ENCODE measurements at regions not wholly inside any gene's neighbourhood (a gene's known extent, or its start where the extent isn't known, plus 50 kb on each side); places are given as distances from the start of the nearest gene placed in this dataset.
"Not testable (repeated sequence)": the region's sequence is repeated elsewhere in the genome, so short reads cannot be mapped to it uniquely, and the experiment has no call there.

DNA sequence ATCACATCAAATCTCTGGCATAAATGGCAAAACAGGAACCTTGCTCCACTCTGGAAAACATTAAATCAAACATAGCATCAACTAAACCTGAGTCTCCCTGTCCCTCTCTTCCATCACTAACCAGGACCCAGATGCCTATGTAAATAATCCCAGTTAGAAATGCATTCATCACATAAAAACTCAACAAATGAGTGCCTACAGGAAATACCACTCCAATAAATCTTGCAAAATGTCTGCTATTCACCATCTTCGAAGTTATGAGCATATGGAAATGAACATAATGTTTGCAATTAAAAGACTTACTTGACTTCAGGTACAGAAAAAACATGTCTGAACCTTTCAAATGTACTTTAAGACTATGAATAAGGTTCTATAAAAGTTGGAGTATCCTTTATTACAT is 425.0 kb downstream of the CDH11 start:
- no peaks in the 10 kb centered on the region for H3K27me3 ChIP-seq (ENCODE audit: control insufficient read depth in 1 of 2, insufficient read depth in 2 of 2, low read length in 2 of 2)
- H3K27ac ChIP-seq (ENCODE audit: low read length) = no peak overlapping the region
- H3K9me3 ChIP-seq (ENCODE audit: control insufficient read depth in 2 of 2, low read length in 2 of 2) = no peaks in the 10 kb centered on the region
- H3K4me3 ChIP-seq (ENCODE audit: low read length in 2 of 2) = no peak overlapping the region
- no peaks in the 10 kb centered on the region for H3K36me3 ChIP-seq (ENCODE audit: control insufficient read depth in 2 of 2, insufficient read depth in 2 of 2, low read length in 2 of 2)
- no peak overlapping the region for H3K9ac ChIP-seq (ENCODE audit: low read length in 2 of 2)
- H3K4me1 ChIP-seq (ENCODE audit: control insufficient read depth, insufficient read depth, low read length) = no peaks in the 10 kb centered on the region

DNA sequence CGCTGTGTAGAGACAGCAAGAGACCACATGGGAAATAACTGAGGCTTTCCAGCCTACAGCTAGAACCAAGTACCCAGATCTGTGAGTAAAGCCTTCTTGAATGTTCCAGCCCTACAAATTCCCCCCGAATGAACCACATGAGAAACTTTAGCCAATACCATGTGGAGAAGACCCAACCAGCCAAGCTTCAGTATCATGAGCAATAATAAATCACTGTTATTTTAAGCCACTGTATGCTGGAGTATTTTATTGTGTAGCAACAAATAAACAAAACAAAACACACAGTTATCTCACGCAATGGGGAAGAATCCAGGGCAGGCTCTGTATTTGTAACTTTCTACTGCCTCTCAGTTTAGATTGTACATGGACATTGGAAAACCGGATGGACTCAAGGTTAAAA is 426.2 kb downstream of the CDH11 start:
- H3K36me3 ChIP-seq (ENCODE audit: control insufficient read depth in 2 of 2, insufficient read depth in 2 of 2, low read length in 2 of 2) = no peaks in the 10 kb centered on the region
- no peaks in the 10 kb centered on the region for H3K4me1 ChIP-seq (ENCODE audit: control insufficient read depth, insufficient read depth, low read length)
- H3K9me3 ChIP-seq (ENCODE audit: control insufficient read depth in 2 of 2, low read length in 2 of 2) = no peaks in the 10 kb centered on the region
- H3K9ac ChIP-seq (ENCODE audit: low read length in 2 of 2) = no peak overlapping the region
- H3K27me3 ChIP-seq (ENCODE audit: control insufficient read depth in 1 of 2, insufficient read depth in 2 of 2, low read length in 2 of 2) = no peaks in the 10 kb centered on the region
- H3K27ac ChIP-seq (ENCODE audit: low read length) = no peak overlapping the region
- H3K4me3 ChIP-seq (ENCODE audit: low read length in 2 of 2) = no peak overlapping the region

DNA sequence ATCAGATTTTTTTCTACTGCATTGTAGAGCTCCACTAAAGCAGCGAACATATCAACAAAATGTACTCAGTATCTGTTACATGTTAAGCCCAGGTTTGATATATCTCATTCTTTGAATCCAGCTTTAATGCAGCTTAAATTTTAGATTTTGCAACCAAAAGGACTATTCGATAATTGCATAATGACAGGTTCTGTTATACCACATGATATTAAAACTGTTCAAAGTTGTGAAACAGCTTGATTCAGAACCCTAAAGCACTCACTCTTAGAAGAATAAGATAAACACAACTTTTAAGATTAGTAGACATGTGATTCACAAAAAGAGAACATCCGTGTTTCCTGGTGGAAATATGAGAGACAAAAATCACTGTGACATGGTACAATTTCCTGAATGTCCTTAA is 427.9 kb downstream of the CDH11 start:
- Histone ChIP-seq H3K27ac (ENCODE audit: low read length) (no peak overlapping the region), H3K4me1 (ENCODE audit: control insufficient read depth, insufficient read depth, low read length) (no peaks in the 10 kb centered on the region), H3K27me3 (ENCODE audit: control insufficient read depth in 1 of 2, insufficient read depth in 2 of 2, low read length in 2 of 2) (no peaks in the 10 kb centered on the region), H3K9ac (ENCODE audit: low read length in 2 of 2) (no peak overlapping the region), H3K9me3 (ENCODE audit: control insufficient read depth in 2 of 2, low read length in 2 of 2) (no peaks in the 10 kb centered on the region), H3K4me3 (ENCODE audit: low read length in 2 of 2) (no peak overlapping the region), H3K36me3 (ENCODE audit: control insufficient read depth in 2 of 2, insufficient read depth in 2 of 2, low read length in 2 of 2) (no peaks in the 10 kb centered on the region)

DNA sequence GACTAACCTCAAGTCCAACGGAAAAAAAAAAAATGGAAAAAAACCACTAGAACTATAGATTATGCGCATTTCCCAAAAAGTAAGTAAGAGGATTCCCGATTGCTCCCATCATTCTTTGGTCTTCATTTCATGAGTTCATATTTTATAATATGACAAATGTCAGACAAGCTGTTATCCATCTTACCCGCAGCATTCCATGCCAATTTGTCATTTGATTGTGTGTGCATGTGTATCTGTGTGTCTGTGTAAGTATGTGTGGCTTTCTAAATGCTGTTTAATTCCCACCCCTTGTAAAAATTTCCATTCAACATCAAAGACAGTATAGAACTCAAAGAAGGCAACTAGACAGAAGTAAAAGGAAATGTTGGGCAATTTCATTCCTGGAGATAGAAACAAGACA is 434.1 kb downstream of the CDH11 start:
- Histone ChIP-seq H3K4me1 (ENCODE audit: control insufficient read depth, insufficient read depth, low read length) (no peaks in the 10 kb centered on the region), H3K9ac (ENCODE audit: low read length in 2 of 2) (no peak overlapping the region), H3K9me3 (ENCODE audit: control insufficient read depth in 2 of 2, low read length in 2 of 2) (no peaks in the 10 kb centered on the region), H3K27me3 (ENCODE audit: control insufficient read depth in 1 of 2, insufficient read depth in 2 of 2, low read length in 2 of 2) (no peaks in the 10 kb centered on the region), H3K27ac (ENCODE audit: low read length) (no peak overlapping the region), H3K4me3 (ENCODE audit: low read length in 2 of 2) (no peak overlapping the region), H3K36me3 (ENCODE audit: control insufficient read depth in 2 of 2, insufficient read depth in 2 of 2, low read length in 2 of 2) (no peaks in the 10 kb centered on the region)

DNA sequence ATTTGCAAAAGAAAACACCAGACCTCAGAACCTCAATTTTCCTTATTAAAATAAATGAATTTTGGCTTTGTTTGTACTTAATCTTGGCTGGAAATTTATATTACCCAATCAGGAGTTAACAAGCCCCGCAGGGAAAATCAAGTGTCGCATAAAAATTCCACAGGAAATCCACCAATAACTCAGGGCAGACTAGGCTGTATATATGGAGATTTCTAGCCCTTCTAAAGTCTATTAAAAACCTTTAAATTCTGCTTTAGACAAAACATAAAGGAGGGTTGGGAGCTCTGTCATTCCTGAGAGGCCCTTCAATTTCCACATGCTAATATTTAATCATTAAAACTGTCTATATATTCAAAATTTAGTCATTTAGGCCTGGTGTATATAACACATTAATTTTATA is 434.7 kb downstream of the CDH11 start:
- H3K27me3 ChIP-seq (ENCODE audit: control insufficient read depth in 1 of 2, insufficient read depth in 2 of 2, low read length in 2 of 2) = no peaks in the 10 kb centered on the region
- no peaks in the 10 kb centered on the region for H3K4me1 ChIP-seq (ENCODE audit: control insufficient read depth, insufficient read depth, low read length)
- no peak overlapping the region for H3K27ac ChIP-seq (ENCODE audit: low read length)
- H3K9me3 ChIP-seq (ENCODE audit: control insufficient read depth in 2 of 2, low read length in 2 of 2) = no peaks in the 10 kb centered on the region
- no peak overlapping the region for H3K4me3 ChIP-seq (ENCODE audit: low read length in 2 of 2)
- no peaks in the 10 kb centered on the region for H3K36me3 ChIP-seq (ENCODE audit: control insufficient read depth in 2 of 2, insufficient read depth in 2 of 2, low read length in 2 of 2)
- no peak overlapping the region for H3K9ac ChIP-seq (ENCODE audit: low read length in 2 of 2)

DNA sequence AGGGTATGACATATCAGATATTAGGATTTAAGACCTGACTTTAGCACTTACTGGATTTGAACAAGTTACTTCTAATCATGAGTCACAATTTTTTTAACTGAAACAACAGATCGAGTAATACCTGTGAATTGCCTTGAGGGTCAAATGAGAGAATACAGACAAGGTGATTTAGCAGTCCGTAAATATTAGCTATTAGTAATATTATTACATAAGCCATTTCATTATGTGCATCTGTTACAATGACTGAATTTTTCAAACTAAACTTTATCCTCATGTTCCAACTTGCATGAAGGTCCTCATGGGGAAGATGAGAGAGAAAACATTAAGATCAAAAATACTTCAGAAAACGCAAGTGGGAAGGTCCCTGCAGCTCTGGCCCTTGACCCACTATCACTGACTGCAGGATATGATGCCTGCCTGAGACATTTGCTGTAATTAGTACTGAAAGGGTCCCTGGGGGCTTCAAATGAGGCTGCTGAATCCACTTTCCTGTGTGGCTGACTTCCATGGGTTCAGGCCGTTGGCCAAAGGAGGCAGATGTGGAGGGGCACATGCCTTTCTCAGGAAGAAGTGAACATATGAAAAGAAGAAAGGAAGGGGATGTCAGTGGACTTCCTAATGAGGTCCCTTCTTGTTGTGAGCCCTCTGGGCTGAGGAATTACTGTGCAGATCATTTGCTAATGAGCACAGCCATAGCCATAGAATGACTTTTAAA is 441.7 kb downstream of the CDH11 start:
- H3K27ac ChIP-seq (ENCODE audit: low read length) = no peak overlapping the region
- no peaks in the 10 kb centered on the region for H3K27me3 ChIP-seq (ENCODE audit: control insufficient read depth in 1 of 2, insufficient read depth in 2 of 2, low read length in 2 of 2)
- H3K9ac ChIP-seq (ENCODE audit: low read length in 2 of 2) = no peak overlapping the region
- no peaks in the 10 kb centered on the region for H3K4me1 ChIP-seq (ENCODE audit: control insufficient read depth, insufficient read depth, low read length)
- no peak overlapping the region for H3K4me3 ChIP-seq (ENCODE audit: low read length in 2 of 2)
- no peaks in the 10 kb centered on the region for H3K9me3 ChIP-seq (ENCODE audit: control insufficient read depth in 2 of 2, low read length in 2 of 2)
- H3K36me3 ChIP-seq (ENCODE audit: control insufficient read depth in 2 of 2, insufficient read depth in 2 of 2, low read length in 2 of 2) = no peaks in the 10 kb centered on the region

DNA sequence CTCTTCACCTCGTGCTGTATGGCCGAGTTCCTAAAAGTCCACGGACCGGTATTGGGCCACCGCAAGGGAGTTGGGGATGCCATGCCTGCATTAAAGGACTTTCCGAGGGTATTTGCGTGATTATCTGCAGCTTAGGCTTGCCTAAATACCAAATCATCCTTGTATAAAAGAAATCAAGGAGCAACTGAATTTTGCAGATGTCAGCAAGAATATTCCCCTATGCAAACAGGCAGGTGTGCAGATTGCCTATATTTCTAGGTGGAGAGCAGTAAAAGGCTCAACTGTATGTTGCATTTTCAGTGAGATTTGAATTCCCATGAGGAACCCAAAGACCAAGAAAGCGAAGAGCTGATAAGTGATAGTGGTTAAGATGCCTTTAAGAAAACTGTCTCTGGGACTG is 452.3 kb downstream of the CDH11 start:
- H3K36me3 ChIP-seq (ENCODE audit: control insufficient read depth in 2 of 2, insufficient read depth in 2 of 2, low read length in 2 of 2) = no peaks in the 10 kb centered on the region

DNA sequence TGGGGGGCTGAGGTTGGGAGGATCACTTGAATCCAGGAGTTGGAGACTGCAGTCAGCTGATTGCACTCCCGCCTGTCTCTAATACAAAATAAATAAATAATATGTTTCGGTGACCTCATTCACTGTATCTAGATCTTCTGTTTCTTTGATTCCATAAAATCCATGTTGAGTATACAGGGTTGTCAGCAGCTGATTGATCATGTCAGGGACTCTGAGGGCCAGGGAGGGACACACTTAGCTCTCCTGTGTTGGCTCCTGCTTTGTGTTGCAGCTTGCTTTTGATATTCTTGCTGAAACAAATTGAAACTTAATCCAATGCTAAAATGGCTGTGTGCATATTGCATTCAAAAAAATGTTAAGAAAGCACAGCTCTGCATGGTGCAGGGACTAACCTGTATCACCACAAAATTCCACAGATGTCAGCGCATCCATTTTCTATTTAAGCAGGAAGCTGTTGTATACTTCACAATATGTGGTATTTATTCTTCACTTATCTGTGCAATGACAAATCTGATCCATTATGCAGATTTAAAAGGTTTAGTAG is 454.5 kb downstream of the CDH11 start:
- H3K27ac ChIP-seq (ENCODE audit: low read length) = no peak overlapping the region
- no peaks in the 10 kb centered on the region for H3K9me3 ChIP-seq (ENCODE audit: control insufficient read depth in 2 of 2, low read length in 2 of 2)
- H3K27me3 ChIP-seq (ENCODE audit: control insufficient read depth in 1 of 2, insufficient read depth in 2 of 2, low read length in 2 of 2) = no peaks in the 10 kb centered on the region
- no peak overlapping the region for H3K9ac ChIP-seq (ENCODE audit: low read length in 2 of 2)
- H3K36me3 ChIP-seq (ENCODE audit: control insufficient read depth in 2 of 2, insufficient read depth in 2 of 2, low read length in 2 of 2) = no peaks in the 10 kb centered on the region
- no peak overlapping the region for H3K4me3 ChIP-seq (ENCODE audit: low read length in 2 of 2)
- no peaks in the 10 kb centered on the region for H3K4me1 ChIP-seq (ENCODE audit: control insufficient read depth, insufficient read depth, low read length)

More for the DNA sequence above, 452.3 kb downstream of the CDH11 start:
- no peaks in the 10 kb centered on the region for H3K9me3 ChIP-seq (ENCODE audit: control insufficient read depth in 2 of 2, low read length in 2 of 2)
- H3K4me1 ChIP-seq (ENCODE audit: control insufficient read depth, insufficient read depth, low read length) = no peaks in the 10 kb centered on the region
- H3K27me3 ChIP-seq (ENCODE audit: control insufficient read depth in 1 of 2, insufficient read depth in 2 of 2, low read length in 2 of 2) = no peaks in the 10 kb centered on the region
- H3K9ac ChIP-seq (ENCODE audit: low read length in 2 of 2) = no peak overlapping the region
- H3K4me3 ChIP-seq (ENCODE audit: low read length in 2 of 2) = no peak overlapping the region
- no peak overlapping the region for H3K27ac ChIP-seq (ENCODE audit: low read length)

DNA sequence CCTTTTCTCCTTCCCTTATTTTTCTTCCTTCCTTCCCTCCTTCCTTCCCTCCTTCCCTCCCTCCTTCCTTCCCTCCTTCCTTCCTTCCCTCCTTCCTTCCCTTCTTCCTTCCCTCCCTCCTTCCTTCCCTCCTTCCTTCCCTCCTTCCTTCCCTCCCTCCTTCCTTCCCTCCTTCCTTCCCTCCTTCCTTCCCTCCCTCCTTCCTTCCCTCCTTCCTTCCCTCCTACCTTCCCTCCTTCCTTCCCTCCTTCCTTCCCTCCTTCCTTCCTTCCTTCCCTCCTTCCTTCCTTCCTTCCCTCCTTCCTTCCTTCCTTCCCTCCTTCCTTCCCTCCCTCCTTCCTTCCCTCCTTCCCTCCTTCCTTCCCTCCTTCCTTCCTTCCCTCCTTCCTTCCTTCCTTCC is 459.6 kb downstream of the CDH11 start:
- not testable (repeated sequence) for H3K9ac ChIP-seq (ENCODE audit: low read length in 2 of 2)

DNA sequence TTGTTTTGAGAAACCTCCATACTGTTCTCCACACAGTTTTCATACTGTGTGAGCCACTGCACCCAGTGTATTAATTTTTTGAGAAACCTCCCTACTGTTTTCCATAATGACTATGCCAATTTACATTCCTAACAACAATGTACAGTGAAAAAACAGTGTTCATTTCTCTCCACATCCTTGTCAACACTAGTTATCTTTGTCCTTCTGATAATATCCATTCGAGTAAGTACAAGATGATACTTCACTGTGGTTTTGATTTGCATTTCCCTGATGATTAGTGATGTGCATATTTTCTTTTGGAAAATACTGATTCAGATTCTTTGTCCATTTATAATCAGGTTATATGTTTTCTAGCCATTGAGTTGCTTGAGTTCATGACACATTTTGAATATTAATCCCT is 462.0 kb downstream of the CDH11 start:
- no peaks in the 10 kb centered on the region for H3K27me3 ChIP-seq (ENCODE audit: control insufficient read depth in 1 of 2, insufficient read depth in 2 of 2, low read length in 2 of 2)
- no peak overlapping the region for H3K4me3 ChIP-seq (ENCODE audit: low read length in 2 of 2)
- no peak overlapping the region for H3K27ac ChIP-seq (ENCODE audit: low read length)
- H3K36me3 ChIP-seq (ENCODE audit: control insufficient read depth in 2 of 2, insufficient read depth in 2 of 2, low read length in 2 of 2) = no peaks in the 10 kb centered on the region
- H3K4me1 ChIP-seq (ENCODE audit: control insufficient read depth, insufficient read depth, low read length) = no peaks in the 10 kb centered on the region
- H3K9me3 ChIP-seq (ENCODE audit: control insufficient read depth in 2 of 2, low read length in 2 of 2) = no peaks in the 10 kb centered on the region
- no peak overlapping the region for H3K9ac ChIP-seq (ENCODE audit: low read length in 2 of 2)

More for the DNA sequence above, 459.6 kb downstream of the CDH11 start:
- not testable (repeated sequence) for H3K36me3 ChIP-seq (ENCODE audit: control insufficient read depth in 2 of 2, insufficient read depth in 2 of 2, low read length in 2 of 2); H3K27ac ChIP-seq (ENCODE audit: low read length); H3K9me3 ChIP-seq (ENCODE audit: control insufficient read depth in 2 of 2, low read length in 2 of 2); H3K27me3 ChIP-seq (ENCODE audit: control insufficient read depth in 1 of 2, insufficient read depth in 2 of 2, low read length in 2 of 2); H3K4me3 ChIP-seq (ENCODE audit: low read length in 2 of 2); H3K4me1 ChIP-seq (ENCODE audit: control insufficient read depth, insufficient read depth, low read length)

DNA sequence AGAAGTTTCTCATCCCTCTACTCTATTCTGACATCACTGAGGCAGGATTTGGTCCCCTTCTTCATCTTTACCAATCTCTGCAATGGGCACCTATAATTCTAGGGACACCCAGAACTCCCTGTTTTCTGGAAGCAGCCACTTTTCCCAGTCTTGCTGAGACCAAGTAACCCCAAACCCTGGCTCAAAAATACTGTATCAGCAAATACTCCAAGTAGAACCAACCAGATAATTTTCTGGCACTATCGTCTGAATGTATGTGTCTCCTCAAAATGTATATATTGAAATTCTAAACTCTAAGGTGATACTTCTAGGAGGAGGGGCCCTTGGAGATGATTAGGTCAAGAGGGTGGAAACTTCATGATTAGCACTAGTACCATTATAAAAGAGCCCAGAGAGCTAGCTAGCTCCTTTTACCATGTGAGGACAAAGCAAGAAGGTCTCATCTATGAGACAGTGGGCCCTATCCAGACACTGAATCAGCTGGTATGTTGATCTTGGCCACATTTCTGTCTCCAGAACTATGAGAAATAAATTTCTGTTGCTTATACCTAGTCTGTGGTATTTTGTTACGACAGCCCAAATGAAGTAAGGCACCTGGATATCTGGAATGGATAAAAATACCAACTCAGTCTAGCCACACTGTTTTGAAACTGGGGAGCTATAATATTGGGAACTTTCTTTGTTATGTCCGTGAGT is 464.4 kb downstream of the CDH11 start:
- H3K4me3 ChIP-seq (ENCODE audit: low read length in 2 of 2) = no peak overlapping the region
- H3K27ac ChIP-seq (ENCODE audit: low read length) = no peak overlapping the region
- no peaks in the 10 kb centered on the region for H3K4me1 ChIP-seq (ENCODE audit: control insufficient read depth, insufficient read depth, low read length)
- H3K36me3 ChIP-seq (ENCODE audit: control insufficient read depth in 2 of 2, insufficient read depth in 2 of 2, low read length in 2 of 2) = no peaks in the 10 kb centered on the region
- no peak overlapping the region for H3K9ac ChIP-seq (ENCODE audit: low read length in 2 of 2)
- H3K27me3 ChIP-seq (ENCODE audit: control insufficient read depth in 1 of 2, insufficient read depth in 2 of 2, low read length in 2 of 2) = no peaks in the 10 kb centered on the region
- no peaks in the 10 kb centered on the region for H3K9me3 ChIP-seq (ENCODE audit: control insufficient read depth in 2 of 2, low read length in 2 of 2)

Measured in stomach smooth muscle (tissue), 2 donors.